ENCODE measurements at regions not wholly inside any gene's neighbourhood (a gene's known extent, or its start where the extent isn't known, plus 50 kb on each side); places are given as distances from the start of the nearest gene placed in this dataset.

- ATAC-seq, result no peak
- DNase-seq, result no peak
- intact Hi-C loops (cut with micrococcal nuclease), result no loop called here
Observed at GRCh38 chr6:104182811-104183210, 676.9 kb downstream of the HACE1 start.

DNA sequence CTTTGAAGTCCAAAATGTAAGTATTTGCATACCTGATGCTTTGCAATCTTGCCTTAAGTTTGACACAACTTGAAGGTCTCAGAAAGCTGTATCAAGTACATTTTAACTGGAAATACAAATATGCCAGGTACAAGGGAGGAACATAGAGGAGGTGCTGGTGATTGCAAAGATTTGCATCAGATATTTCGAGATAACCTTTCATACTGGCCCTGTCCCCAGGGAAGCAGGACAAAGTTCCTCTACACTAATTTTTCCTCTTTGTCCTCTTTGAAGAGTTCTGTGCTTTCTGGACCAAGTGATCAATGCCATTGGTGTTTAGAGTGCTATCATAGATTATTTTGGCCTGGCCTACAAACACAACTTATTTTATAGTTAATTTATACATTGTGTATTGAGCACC is 686.1 kb downstream of the HACE1 start:
- no peak for ATAC-seq
- intact Hi-C loops (cut with micrococcal nuclease), result no loop called here
- DNase-seq, result no peak

DNA sequence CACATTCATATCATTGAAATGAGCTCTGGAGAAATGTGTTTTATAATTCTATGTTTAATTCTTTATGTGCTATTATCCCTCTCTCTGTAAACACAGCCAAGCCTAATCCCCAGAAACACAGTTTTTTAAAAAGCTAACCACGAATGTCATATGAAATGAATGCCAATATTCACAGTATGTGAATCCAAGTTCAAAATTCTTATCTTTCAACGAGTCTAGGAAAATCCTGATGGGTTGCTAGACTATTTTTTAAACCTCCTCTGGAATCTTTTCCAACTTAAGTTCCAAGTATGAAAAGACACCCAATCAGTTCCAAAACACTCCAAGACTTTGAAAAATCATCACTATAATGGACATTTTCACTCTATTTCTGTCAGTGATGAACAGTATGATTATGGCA is 689.3 kb downstream of the HACE1 start:
- ATAC-seq (no peak), DNase-seq (no peak)
- intact Hi-C loops (cut with micrococcal nuclease), result no loop called here

GRCh38 chr6:104166055-104166668 is 693.6 kb downstream of the HACE1 start:
- no peak for DNase-seq
- no peak for ATAC-seq
- intact Hi-C loops (cut with micrococcal nuclease), result no loop called here

DNA sequence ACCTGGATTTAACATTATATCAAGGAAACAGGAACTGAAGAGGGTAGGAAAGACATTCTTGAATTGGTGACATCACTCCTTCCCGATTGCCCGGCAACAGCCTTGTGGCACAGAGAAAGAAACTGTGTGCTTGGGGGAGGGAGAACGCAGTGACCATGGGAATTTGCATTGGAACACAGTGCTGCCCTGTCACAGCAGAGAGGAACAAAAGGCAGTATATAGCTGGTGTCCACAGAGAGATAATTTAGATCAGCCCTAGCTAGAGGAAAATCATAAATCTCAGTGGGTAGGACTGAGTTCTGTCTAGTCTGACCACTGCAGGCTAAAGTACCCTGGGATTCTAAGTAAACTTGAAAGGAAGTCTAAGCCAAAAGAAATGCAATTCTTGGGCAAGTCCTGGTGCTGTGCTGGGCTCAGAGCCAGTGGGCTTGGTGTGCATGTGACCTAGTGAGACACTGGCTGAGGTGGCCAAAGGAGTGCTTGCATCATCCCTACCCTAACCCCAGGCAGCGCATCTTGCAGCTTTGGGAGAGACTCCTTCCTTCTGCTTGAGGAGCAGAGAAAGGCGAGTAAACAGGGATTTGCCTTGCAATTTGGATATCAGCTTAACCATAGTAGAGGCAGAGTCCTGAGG is 697.6 kb downstream of the HACE1 start:
- intact Hi-C loops (cut with micrococcal nuclease), result no loop called here
- ATAC-seq (no peak), DNase-seq (no peak)

DNA sequence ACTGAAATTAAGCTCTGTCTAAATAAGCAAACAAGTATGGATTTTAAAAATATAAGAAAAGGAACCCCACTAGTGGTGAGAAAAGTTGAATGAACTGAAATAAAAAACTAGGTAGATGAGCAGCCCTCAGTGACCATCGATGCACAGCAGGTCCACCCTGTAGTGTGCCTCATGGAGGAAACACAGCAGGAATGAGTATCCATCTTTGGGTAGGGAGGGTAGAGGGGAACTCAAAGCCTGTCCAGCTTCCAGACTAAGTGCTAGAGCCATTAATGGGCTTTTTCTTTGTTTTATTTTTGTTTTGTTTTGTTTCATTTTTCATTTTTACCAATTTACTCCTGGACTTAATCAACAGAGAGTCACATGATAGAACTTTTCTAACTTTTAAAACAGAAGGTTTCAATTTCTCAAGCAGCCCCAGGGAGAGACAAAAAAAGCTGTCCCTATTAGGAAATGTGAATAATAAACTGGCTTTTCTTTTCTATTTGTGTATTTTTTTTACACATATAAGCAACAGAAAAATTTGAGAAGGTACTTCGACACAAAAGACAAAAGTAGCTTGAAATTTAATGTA is 700.6 kb downstream of the HACE1 start:
- intact Hi-C loops (cut with micrococcal nuclease), result no loop called here
- DNase-seq, result no peak
- no peak for ATAC-seq

DNA sequence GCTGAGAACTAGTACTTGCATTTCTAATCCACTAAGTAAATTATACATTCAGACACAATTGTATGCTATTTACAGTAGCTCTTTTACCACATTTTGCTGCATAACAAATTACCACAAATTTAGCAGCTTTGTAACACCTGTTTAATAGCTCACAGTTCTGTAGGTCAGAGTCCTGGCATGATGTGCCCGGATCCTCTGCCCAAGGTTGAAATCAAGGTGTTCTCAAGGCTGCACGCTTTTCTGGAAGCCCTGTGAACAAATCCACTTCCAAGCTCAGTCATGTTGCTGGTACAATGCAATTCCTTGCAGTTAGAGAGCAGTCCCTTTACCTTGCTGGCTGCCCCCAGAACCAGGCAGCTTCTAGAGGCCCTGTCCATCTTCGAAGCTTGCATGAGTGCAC is 716.0 kb downstream of the HACE1 start:
- intact Hi-C loops (cut with micrococcal nuclease), result no loop called here
- ATAC-seq (no peak), DNase-seq (no peak)

GRCh38 chr6:104134876-104135275 is 724.8 kb downstream of the HACE1 start:
- ATAC-seq, result no peak
- intact Hi-C loops (cut with micrococcal nuclease), result no loop called here

DNA sequence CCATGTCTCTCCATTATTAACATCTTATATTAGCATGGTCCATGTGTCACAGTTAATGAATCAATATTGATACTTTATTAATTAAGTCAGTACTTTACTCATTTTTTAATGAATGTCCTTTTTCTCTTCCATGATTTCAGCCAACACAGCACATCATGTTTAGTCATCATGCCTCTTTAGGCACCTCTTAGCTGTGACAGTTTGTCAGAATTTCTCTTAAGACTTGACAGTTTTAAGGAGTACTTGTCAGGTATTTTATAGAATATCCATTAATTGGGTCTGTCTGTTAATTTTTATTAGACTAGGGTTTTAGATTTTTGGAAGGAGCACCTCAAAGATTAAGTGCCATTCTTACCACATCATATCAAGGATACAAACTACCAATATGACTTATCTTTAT is 729.4 kb downstream of the HACE1 start:
- intact Hi-C loops (cut with micrococcal nuclease), result no loop called here
- DNase-seq, result no peak
- ATAC-seq, result no peak

More at GRCh38 chr6:104134876-104135275, 724.8 kb downstream of the HACE1 start:
- DNase-seq, result no peak

- no peak for DNase-seq
- no peak for ATAC-seq
Observed at GRCh38 chr6:104126315-104127005, 733.3 kb downstream of the HACE1 start.

DNA sequence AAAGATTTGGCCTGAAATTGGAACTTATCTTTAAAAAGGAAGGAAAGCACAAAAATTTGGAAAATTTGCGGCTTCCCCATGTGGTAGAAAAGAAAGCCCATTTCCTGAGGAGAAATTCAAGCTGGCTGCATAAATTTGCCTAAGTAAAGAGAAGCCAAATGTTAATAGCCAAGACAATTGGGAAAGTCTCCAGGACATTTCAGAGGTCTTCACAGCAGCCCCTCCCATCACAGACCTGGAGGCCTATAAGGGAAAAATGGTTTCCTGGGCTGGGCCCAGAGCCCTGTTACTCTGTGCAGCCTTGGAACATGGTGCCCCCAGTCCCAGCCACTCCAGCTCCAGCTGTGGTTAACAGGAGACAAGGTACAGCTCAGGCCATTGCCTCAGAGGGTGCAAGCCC is 736.5 kb downstream of the HACE1 start:
- intact Hi-C loops (cut with micrococcal nuclease), result no loop called here
- DNase-seq (no peak), ATAC-seq (no peak)

More at GRCh38 chr6:104126315-104127005, 733.3 kb downstream of the HACE1 start:
- intact Hi-C loops (cut with micrococcal nuclease), result no loop called here

GRCh38 chr6:104118274-104118673 is 741.4 kb downstream of the HACE1 start:
- intact Hi-C loops (cut with micrococcal nuclease), result no loop called here
- no peak for DNase-seq

DNA sequence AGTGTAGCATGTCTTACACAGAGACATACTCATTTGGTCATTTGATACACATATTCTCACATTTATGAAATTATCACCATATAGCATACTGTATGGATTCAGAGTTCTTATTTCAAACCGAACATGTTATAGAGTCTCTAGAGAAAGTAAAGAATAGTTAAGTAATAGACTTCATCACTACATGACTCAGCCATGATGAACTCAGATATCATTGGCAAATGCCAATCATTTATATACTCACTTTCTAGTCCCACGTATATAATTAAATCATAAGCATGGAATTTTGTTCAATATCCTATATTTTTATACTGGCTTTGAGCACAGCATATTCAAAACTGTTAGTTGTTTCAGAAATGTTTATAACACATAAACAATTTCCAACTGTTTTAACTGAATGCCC is 749.9 kb downstream of the HACE1 start:
- DNase-seq (no peak), ATAC-seq (no peak)
- intact Hi-C loops (cut with micrococcal nuclease), result no loop called here

More at GRCh38 chr6:104118274-104118673, 741.4 kb downstream of the HACE1 start:
- ATAC-seq, result no peak

DNA sequence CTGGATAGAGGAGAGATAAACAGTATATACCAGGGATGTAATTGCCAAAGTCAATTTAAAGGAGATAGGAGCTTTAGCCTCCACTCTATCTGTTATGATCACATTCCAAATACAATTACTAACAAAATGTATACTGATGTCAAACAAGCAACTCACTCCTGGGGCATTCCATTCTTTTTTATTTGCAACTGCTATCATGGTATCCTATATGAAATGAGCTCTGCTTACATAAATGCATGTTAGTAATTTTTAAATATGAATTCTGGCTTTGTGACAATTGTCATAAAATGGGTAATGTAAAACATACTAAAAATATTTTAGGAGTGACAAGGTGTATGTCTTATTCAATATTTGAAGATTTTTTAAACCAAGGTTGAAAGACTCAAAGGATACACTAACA is 751.1 kb downstream of the HACE1 start:
- intact Hi-C loops (cut with micrococcal nuclease), result no loop called here
- ATAC-seq (no peak), DNase-seq (no peak)

DNA sequence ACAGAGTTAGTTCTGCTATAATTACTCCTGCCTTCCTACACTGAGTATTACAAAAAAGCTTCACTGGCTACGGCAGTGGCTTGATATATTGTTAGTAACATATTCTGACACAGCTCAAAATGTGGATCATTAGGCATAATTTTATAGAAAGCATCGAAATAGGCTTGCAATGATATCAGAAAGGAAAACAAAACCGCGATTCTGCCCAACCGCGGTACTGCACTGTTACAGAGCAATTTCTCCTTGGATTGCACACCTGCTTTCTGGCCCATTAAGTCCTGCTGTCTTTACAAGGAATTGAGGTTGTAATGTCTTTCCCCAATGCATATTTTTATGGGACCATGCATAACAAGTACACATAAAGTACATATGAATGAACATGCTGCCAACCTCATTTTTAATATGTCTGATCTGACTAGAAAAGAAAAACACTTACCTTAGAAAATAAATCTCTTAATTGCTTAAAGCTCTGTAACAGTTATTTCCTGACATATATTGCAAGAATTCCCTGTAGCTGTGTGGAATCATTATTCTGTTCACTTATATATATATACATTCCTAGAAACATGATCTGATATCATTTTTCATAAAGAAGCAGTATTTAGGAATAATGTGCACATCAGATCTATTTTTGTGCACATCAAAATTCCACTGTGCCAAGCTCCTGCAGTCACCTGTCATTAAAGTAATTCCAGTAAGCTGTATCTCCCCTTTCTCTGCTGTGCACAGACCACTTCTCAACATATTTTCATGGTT is 763.9 kb downstream of the HACE1 start:
- no peak for DNase-seq
- no peak for ATAC-seq
- intact Hi-C loops (cut with micrococcal nuclease), result no loop called here

GRCh38 chr6:104087765-104088164 is 772.0 kb downstream of the HACE1 start:
- DNase-seq, result no peak
- intact Hi-C loops (cut with micrococcal nuclease), result no loop called here

GRCh38 chr6:104068281-104068680 is 791.4 kb downstream of the HACE1 start:
- DNase-seq (no peak), ATAC-seq (no peak)
- intact Hi-C loops (cut with micrococcal nuclease), result no loop called here

More at GRCh38 chr6:104087765-104088164, 772.0 kb downstream of the HACE1 start:
- no peak for ATAC-seq

DNA sequence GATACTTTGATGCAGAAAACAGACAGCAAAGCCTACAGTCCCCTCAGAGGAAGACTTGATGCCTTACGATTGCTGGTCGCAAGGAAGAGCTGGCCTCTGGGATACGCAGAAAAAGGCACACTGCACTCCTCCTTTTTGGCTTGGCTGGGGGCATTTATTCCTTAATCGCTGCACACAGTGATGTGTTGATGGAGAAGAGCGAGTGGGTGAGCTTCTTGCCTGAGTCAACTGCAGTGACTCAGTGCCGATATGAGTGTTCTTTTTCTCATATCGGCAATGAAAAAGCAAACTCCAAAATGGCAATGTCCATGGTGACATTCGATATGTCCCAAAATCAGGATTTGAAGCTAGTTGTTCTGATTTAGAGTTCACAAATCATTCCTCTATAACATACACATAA is 794.8 kb downstream of the HACE1 start:
- no peak for ATAC-seq
- no peak for DNase-seq
- intact Hi-C loops (cut with micrococcal nuclease), result no loop called here

DNA sequence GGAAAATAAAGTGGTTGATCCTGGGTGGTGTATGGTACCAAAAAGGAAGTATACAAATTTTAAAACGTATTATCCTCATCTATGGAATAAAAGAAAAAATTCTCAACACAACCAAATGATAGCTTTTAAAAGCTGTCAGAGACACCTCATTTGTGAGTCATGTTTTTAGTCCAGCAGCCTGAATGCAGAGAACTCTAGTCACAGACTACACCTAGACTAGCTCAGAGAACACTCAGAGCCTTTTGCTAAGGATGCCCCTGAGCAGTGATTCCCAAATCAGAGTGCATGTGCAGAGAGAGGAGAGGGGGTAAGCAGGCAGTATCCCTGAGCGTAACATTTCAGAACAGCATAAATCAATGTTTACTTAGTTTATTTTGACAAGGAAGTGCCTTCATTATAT is 809.3 kb downstream of the HACE1 start:
- intact Hi-C loops (cut with micrococcal nuclease), result no loop called here
- DNase-seq (no peak), ATAC-seq (no peak)

GRCh38 chr6:104046426-104046825 is 813.3 kb downstream of the HACE1 start:
- DNase-seq (no peak), ATAC-seq (no peak)
- intact Hi-C loops (cut with micrococcal nuclease), result no loop called here
